GM18909 (cell line): ENCODE measurements at regions not wholly inside any gene's neighbourhood (a gene's known extent, or its start where the extent isn't known, plus 50 kb on each side); places are given as distances from the start of the nearest gene placed in this dataset.

Experiments
- ATAC-seq: cut with Tn5 transposase; IDR thresholded peaks from one replicate; pipeline ENCODE4 v1.9.1; 2021; ENCODE audit warnings: mild to moderate bottlenecking; ENCODE audit not compliant: unreplicated experiment, poor library complexity

- no peak for ATAC-seq
These were observed 204.3 kb downstream of the RAB11FIP4 start for GRCh38 chr17:31595666-31596381.

- no peak for ATAC-seq
These were observed 203.6 kb downstream of the RAB11FIP4 start for GRCh38 chr17:31595076-31595475.

- no peak for ATAC-seq
These were observed 202.9 kb downstream of the RAB11FIP4 start for GRCh38 chr17:31594416-31594815.

DNA sequence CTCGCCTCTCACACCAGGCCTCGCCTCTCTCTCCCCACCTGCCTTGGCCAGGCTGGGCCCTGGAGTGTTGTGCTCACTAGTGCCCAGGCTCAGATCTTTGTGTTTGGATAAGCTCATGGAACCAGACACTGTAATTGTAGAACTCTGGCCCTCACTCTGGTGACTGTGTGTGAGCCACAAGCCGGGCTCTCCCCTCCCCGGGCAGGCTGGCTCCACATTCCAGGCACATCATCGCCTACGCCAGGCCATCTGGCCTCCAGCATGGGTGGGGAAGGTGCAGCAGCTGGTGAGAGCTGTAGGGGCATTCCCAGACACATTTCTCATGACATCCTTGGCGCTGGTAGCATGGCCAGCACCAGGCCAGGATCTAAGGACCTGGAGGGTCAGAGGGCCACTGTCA, 202.3 kb downstream of the RAB11FIP4 start:
- ATAC-seq, result no peak

- ATAC-seq, result no peak
These were observed 200.4 kb downstream of the RAB11FIP4 start for GRCh38 chr17:31591924-31592323.

DNA sequence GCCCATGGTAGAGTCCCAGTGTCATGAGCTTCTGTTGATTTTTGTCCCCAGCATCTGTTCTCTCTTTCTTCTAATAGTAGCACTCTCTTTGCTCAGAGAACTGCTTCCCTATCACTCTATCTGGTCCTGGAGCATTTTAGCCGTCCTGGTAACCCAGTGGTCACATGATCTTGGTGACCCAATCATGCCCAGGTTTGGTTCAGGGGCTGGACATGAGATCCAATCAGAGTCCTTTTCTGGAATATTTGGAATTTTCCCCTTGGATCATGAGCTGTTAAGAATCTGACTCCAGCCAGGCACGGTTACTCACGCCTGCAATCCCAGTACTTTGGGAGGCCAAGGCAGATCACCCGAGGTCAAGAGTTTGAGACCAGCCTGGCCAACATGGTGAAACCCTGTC, 197.0 kb downstream of the RAB11FIP4 start:
- no peak for ATAC-seq

DNA sequence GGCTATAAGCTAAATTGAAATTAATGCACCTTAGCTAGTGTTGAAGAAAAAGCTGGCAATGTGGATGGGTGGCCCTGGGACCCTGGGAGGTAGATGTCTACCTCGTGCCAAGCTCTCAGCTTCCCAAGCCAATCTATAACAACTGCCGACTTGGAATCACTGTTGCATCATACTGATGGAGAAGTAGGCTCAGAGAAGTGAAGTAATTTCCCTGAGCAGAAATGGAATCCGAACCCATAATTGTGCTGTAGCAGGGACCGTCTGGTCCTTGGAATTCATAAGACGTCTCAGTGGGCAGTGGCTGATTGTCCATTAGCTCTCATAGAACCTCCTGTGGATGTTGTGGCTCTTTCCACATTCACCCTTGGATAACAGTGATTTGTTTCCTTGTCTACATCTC, 196.6 kb downstream of the RAB11FIP4 start:
- ATAC-seq, result no peak
